Spleen (tissue), 11 donors: ENCODE measurements at regions not wholly inside any gene's neighbourhood (a gene's known extent, or its start where the extent isn't known, plus 50 kb on each side); places are given as distances from the start of the nearest gene placed in this dataset.

Source experiments
- DNase-seq: peaks from one replicate; pipeline ENCODE4 v3.0.0-alpha.2; 2020
- H3K27ac ChIP-seq, 8 donors: fragments of 200-600 bp; sonication (generic) in 7 of 8; 1 replicate in 4 of 8; 2 replicates in 4 of 8; pipeline versions ENCODE4 v1.5.0 to v1.8.0; 2016 to 2021; ENCODE audit warnings: inconsistent platforms in 4 of 8, mild to moderate bottlenecking in 4 of 8, moderate library complexity in 1 of 8
- H3K27me3 ChIP-seq, 7 donors: fragments of 200-600 bp; sonication (generic) in 6 of 7; replicated peaks in 1 of 7; 1 replicate in 4 of 7; 2 replicates in 3 of 7; pipeline versions ENCODE4 v1.5.0 to v1.8.0; 2016 to 2021; ENCODE audit warnings: inconsistent platforms in 3 of 7, mild to moderate bottlenecking in 1 of 7
- H3K36me3 ChIP-seq, 6 donors: fragments of 200-600 bp; sonication (generic) in 5 of 6; 1 replicate in 4 of 6; 2 replicates in 2 of 6; pipeline versions ENCODE4 v1.5.0 to v1.8.0; 2016 to 2021; ENCODE audit warnings: inconsistent platforms in 2 of 6
- H3K4me1 ChIP-seq, 6 donors: fragments of 200-600 bp; sonication (generic) in 5 of 6; 1 replicate in 3 of 6; 2 replicates in 3 of 6; pipeline versions ENCODE4 v1.5.0 to v1.8.0; 2016 to 2021; ENCODE audit warnings: inconsistent platforms in 3 of 6
- H3K4me3 ChIP-seq, 8 donors: fragments of 200-600 bp; sonication (generic) in 7 of 8; 1 replicate in 4 of 8; 2 replicates in 4 of 8; pipeline versions ENCODE4 v1.5.0 to v1.8.0; 2016 to 2021; ENCODE audit warnings: inconsistent platforms in 4 of 8, mild to moderate bottlenecking in 4 of 8, moderate library complexity in 2 of 8
- H3K9me3 ChIP-seq, 8 donors: fragments of 200-600 bp; sonication (generic) in 7 of 8; 1 replicate in 4 of 8; 2 replicates in 4 of 8; pipeline versions ENCODE4 v1.5.0 to v1.8.0; 2016 to 2021; ENCODE audit warnings: inconsistent platforms in 4 of 8
- CTCF ChIP-seq, 11 experiments: fragments of 200-600 bp in 7 of 11; fragments of 450-650 bp in 4 of 11; sonication (generic) in 4 of 11; IDR thresholded peaks in 8 of 11; conservative IDR thresholded peaks in 3 of 11; 1 replicate in 7 of 11; 2 replicates in 4 of 11; pipeline versions ENCODE4 v1.4.0 to v1.8.0; 2016 to 2021; ENCODE audit warnings: antibody characterized with exemption in 11 of 11, inconsistent platforms in 4 of 11, mild to moderate bottlenecking in 1 of 11
- POLR2A ChIP-seq, 3 donors: fragments of 450-650 bp; IDR thresholded peaks; one replicate each; pipeline ENCODE4 v1.5.1; 2017; ENCODE audit warnings: antibody characterized with exemption in 3 of 3, mild to moderate bottlenecking in 1 of 3
- POLR2AphosphoS5 ChIP-seq, 3 donors: sonication (generic); formaldehyde crosslinking; IDR thresholded peaks; one replicate each; pipeline ENCODE4 v1.5.1; 2017; ENCODE audit warnings: antibody characterized with exemption in 3 of 3
- WGBS, 5 donors: extraction: QIAGEN DNeasy Blood & Tissue Kit in 3 of 5; methylation state at CpG; one replicate each; pipeline versions ENCODE4 v1.1.5 to v1.1.7; 2013 to 2018; 5-methylcytosine and 5-hydroxymethylcytosine counted together
- intact Hi-C: fragments of 100-400 bp; cut with DNase I; formaldehyde crosslinking; loops from one replicate; pipeline ENCODE4 v1.15.0; 2023; ENCODE audit warnings: low total_unique reads
- donor health status: healthy with polysubstance abuse.
- donor health status: DM: no; HTN: no; CAD: no; lungs with moderate emphysema.
- donor health status: DM: no; HTN: no; CAD: no.
- donor health status: Bipolar disorder and iron deficiency.
- donor health status: healthy.
- donor health status: DM: no; HTN: no; CAD: no.
- donor health status: DM: yes; HTN: yes; CAD: no.

GRCh38 chr4:174089711-174090110, 193.8 kb downstream of the FBXO8 start:
- Histone ChIP-seq H3K4me1 (no peaks in the 10 kb centered on the region), H3K27me3 (peaks cover 0 to 12% (median 0%) of the 10 kb centered on the region in 7 donors), H3K36me3 (no peaks in the 10 kb centered on the region), H3K27ac (no peak overlapping the region), H3K4me3 (no peak overlapping the region), H3K9me3 (peaks cover 0 to 15% (median 0%) of the 10 kb centered on the region in 8 donors)
- 67 to 84% (median 80%) methylated on average over 4 of the region's 4 CpGs for WGBS, 5 donors
- TF ChIP-seq CTCF (IDR thresholded peaks at IDR 0.05 in 8 of 11, conservative IDR thresholded peaks at IDR 0.05 in 3 of 11) (no peak), POLR2AphosphoS5 (IDR thresholded peaks at IDR 0.05) (no peak), POLR2A (IDR thresholded peaks at IDR 0.05) (no peak)
- intact Hi-C loops: no loop called here
- no peak for DNase-seq

GRCh38 chr4:174088795-174089194, 194.7 kb downstream of the FBXO8 start:
- no peak overlapping the region for H3K4me3 ChIP-seq
- no peaks in the 10 kb centered on the region for H3K4me1 ChIP-seq
- no peaks in the 10 kb centered on the region for H3K36me3 ChIP-seq
- no peak for DNase-seq
- H3K27ac ChIP-seq: no peak overlapping the region
- intact Hi-C loops: no loop called here
- no peak for TF ChIP-seq CTCF (IDR thresholded peaks at IDR 0.05 in 8 of 11, conservative IDR thresholded peaks at IDR 0.05 in 3 of 11)
- TF ChIP-seq POLR2AphosphoS5 (IDR thresholded peaks at IDR 0.05): no peak
- TF ChIP-seq POLR2A (IDR thresholded peaks at IDR 0.05): no peak
- WGBS, 5 donors: 63 to 66% (median 64%) methylated on average over 3 of the region's 3 CpGs
- peaks cover 0 to 15% (median 0%) of the 10 kb centered on the region in 8 donors for H3K9me3 ChIP-seq
- peaks cover 0 to 12% (median 0%) of the 10 kb centered on the region in 7 donors for H3K27me3 ChIP-seq

GRCh38 chr4:174086829-174087799, 196.4 kb downstream of the FBXO8 start:
- Histone ChIP-seq H3K27ac (no peak overlapping the region), H3K9me3 (peaks cover 0 to 5% (median 0%) of the 10 kb centered on the region in 8 donors), H3K36me3 (no peaks in the 10 kb centered on the region), H3K4me3 (no peak overlapping the region), H3K4me1 (no peaks in the 10 kb centered on the region), H3K27me3 (peaks cover 0 to 12% (median 0%) of the 10 kb centered on the region in 7 donors)
- TF ChIP-seq CTCF (IDR thresholded peaks at IDR 0.05 in 8 of 11, conservative IDR thresholded peaks at IDR 0.05 in 3 of 11): no peak
- no peak for TF ChIP-seq POLR2AphosphoS5 (IDR thresholded peaks at IDR 0.05)
- no peak for TF ChIP-seq POLR2A (IDR thresholded peaks at IDR 0.05)
- DNase-seq: no peak
- intact Hi-C loops: no loop called here
- 39 to 56% (median 45%) methylated on average over 14 of the region's 14 CpGs for WGBS, 5 donors

GRCh38 chr4:174084981-174085380, 198.5 kb downstream of the FBXO8 start:
- intact Hi-C loops: no loop called here
- no peak for DNase-seq
- H3K4me1 ChIP-seq: no peaks in the 10 kb centered on the region
- 87 to 96% (median 91%) methylated on average over 2 of the region's 2 CpGs for WGBS, 5 donors
- H3K4me3 ChIP-seq: no peak overlapping the region
- peaks cover 0 to 12% (median 0%) of the 10 kb centered on the region in 7 donors for H3K27me3 ChIP-seq
- TF ChIP-seq CTCF (IDR thresholded peaks at IDR 0.05 in 8 of 11, conservative IDR thresholded peaks at IDR 0.05 in 3 of 11) (no peak), POLR2AphosphoS5 (IDR thresholded peaks at IDR 0.05) (no peak), POLR2A (IDR thresholded peaks at IDR 0.05) (no peak)
- H3K36me3 ChIP-seq: no peaks in the 10 kb centered on the region
- H3K9me3 ChIP-seq: no peaks in the 10 kb centered on the region
- no peak overlapping the region for H3K27ac ChIP-seq
